Stimulated activated CD4-positive, alpha-beta T cell treated with anti-CD3 and anti-CD28 coated beads, Interleukin-4, amount 100 ng/mL, for 1 hour (primary cell): ENCODE measurements at regions not wholly inside any gene's neighbourhood (a gene's known extent, or its start where the extent isn't known, plus 50 kb on each side); places are given as distances from the start of the nearest gene placed in this dataset.

Source experiments
- DNase-seq: peaks from one replicate; pipeline ENCODE4 v3.0.0-alpha.2; 2020

- no peak for DNase-seq
Observed at GRCh38 chr14:22088614-22089342, 415.2 kb upstream of the OR4E1 start.

DNA sequence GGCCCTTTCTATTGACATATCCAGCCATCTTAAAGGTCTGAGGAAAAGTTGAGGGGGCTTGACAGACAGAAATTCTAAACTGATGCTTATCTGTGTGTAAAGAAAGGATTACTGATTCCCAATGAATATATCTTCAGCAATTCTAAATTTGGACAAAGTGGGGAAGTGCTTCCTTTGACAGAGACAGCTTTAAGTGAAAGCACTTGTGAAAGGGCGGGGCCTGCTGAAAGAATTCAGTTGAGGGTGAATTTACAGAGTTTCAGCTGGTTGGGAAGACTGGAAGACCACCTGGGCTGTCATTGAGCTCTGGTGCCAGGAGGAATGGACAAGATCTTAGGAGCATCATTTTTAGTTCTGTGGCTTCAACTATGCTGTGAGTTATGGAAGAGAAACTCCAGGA lies 412.5 kb upstream of the OR4E1 start:
- DNase-seq: no peak

DNA sequence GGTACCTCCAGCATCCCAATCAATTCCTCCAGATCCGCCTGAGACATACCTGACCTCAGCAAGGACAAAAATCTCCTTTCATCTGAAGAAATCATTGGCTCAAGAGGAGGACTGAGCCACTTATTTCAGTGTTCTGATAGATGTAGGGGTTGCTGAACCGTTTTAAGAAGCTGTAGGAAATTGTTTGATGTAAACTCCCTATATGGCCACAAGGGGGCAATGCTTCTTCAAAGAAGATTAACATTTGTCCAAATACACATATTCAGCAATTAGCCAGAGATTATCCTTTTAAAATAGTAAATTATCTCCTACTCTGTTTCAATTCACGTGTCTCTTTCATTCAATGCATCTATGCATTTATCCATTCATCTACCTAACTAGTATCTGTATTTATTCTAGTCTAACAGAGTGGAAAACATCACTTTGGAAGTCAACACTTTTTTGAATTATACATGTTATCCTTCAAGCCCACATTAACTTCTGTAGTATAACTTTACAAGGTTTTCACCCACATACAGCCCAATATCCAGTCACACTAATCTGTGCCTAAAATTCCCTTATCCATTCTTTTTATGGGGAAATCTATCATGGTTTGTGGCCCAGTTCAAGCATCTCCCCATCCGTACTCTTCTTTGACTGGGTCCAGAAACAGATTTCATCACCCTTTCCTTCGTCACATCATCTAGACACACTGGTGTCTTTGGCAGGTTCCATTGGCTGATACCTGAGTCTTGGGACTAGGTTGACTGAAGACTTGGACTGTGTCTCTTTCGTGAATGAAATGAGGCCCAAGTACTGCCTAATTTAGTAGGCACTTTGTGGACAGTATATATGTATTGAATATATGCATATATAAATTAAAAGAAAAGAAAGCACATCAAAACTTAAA lies 411.0 kb upstream of the OR4E1 start:
- no peak for DNase-seq

DNA sequence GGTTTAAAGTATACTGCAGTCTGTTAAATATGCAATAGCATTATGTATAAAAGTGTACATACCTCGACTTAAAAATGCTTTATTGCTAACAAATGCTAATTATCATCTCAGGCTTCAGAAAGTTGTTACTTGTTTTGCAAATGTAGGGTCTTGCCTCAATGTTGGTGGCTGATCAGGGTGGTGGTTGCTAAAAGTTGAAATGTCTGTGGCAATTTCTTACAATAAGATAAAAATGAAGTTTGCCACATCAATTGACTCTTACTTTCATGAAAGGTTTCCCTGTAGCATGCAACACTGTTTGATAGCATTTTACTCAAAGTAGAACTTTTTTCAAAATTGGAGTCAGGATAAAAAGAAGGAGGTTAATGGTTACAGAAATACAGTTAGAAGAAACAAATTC lies 407.7 kb upstream of the OR4E1 start:
- DNase-seq: no peak

- DNase-seq: no peak
Observed at GRCh38 chr14:22079766-22080165, 406.1 kb upstream of the OR4E1 start.

GRCh38 chr14:22073801-22074200 lies 400.2 kb upstream of the OR4E1 start:
- DNase-seq: no peak

GRCh38 chr14:22071006-22071405 lies 397.4 kb upstream of the OR4E1 start:
- no peak for DNase-seq

GRCh38 chr14:22070119-22070982 lies 396.7 kb upstream of the OR4E1 start:
- DNase-seq: peak; percentile 43

DNA sequence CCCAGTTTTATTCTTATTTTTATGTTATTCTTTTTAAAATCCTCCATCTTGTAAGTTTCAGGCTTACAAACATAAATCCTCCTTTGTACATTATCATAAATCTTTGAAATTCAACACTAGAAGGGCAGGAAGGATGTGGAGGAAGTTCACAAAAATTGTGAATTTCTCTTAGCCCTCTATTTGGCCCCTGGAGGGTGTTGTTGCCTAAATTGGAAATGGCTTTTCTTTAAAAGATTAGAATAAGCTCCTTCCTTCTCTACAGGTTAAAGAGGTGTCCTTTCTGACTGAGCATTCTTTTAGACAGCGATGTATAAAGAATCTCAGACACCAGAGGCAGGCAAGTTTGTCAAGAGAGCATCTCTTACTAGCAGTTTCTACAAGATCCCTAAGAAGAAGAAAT lies 391.7 kb upstream of the OR4E1 start:
- no peak for DNase-seq

DNA sequence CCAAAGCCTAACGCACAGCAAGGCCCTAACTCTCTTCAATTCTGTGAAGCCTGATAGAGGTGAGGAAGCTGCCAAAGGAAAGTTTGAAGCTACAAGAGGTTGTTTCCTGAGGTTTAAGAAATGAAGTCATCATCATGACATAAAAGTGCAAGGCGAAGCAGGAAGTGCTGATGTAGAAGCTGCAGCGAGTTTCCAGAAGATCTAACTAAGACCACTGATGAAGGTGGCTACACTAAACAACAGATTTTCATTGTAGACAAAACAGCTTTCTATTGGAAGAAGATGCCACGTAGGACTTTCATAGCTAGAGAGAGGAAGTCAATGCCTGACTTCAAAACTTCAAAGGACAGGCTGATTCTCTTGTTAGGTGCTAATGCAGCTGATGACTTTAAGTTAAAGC lies 385.6 kb upstream of the OR4E1 start:
- DNase-seq: no peak

- peak; percentile 13 for DNase-seq
Observed at GRCh38 chr14:22052795-22053194, 379.2 kb upstream of the OR4E1 start.

DNA sequence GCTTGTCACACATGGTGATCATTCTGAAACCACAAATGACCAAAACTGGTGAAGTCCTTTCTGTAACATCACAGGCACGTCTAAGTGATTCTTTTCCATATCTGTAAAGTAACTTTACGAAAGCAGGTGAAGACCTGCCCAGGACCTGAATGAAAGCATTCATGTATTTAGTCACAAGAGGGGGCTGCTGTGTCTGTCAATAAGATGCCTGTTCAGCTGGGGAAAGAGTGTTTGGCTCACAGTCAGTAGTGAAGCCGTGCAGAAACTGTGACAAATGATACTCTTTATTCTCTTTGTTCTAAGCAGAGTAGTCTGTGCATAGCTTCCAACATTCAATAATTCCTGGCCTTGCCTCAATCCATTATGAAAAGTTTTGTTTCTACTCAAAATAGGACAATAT lies 373.5 kb upstream of the OR4E1 start:
- DNase-seq: no peak

- DNase-seq: no peak
Observed at GRCh38 chr14:22046063-22046462, 372.4 kb upstream of the OR4E1 start.

DNA sequence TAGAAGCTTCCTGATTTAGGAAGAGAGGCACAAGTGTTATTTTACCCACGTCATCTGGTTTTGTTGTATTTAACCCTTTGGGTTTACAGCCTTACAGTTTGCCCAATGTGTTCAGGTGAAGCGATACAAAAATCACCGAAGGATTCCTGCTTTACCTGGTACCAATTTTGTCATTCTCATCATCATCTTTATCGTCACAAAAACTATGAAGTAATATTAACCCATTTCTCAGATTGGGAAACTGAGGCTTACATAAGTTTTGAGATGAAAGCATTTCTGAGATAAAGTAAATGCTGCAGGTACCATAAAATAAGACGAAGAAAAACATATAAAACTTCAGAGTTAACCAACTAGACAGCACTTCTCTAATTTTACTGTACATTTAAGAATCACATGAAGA lies 370.6 kb upstream of the OR4E1 start:
- DNase-seq: no peak

DNA sequence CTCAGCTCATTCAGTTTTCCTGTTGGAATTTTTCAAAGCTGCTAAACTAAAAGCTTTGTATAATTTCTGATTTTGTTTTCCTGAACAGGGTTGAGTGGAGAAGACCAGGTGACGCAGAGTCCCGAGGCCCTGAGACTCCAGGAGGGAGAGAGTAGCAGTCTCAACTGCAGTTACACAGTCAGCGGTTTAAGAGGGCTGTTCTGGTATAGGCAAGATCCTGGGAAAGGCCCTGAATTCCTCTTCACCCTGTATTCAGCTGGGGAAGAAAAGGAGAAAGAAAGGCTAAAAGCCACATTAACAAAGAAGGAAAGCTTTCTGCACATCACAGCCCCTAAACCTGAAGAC lies 367.1 kb upstream of the OR4E1 start:
- DNase-seq: no peak

- peak; percentile 37 for DNase-seq
Observed at GRCh38 chr14:22039938-22040780, 366.5 kb upstream of the OR4E1 start.

DNA sequence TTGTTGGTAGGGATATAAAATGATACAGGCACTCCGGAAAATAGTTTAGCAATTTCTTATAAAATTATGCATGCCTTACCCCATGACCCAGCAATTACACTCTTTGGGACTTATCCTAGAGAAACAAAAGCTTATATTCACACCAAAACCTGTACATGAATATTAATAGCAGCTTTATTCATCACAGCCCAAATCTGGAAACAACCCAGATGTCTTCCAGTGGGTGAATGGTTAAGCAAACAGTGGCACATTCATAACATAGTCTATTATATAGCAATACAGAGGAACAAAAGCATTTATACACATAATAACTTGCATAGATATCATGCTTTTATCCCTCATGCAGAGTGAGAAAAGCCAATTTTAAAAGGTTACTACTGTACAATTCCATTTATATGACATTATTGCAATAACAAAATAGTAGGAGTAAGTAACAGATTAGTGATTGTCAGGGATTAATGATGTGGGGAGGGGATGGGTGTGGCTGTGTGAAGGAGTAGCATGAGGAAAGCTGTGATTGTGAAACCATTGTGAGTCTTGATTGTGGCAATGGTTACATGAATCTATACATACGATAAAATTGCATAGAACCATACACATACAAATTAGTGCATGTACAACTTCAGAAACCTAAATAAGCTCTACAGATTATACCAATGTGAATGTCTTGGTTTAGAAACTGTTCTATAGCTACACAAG lies 363.1 kb upstream of the OR4E1 start:
- DNase-seq: no peak

GRCh38 chr14:22026527-22026926 lies 352.9 kb upstream of the OR4E1 start:
- DNase-seq: no peak

DNA sequence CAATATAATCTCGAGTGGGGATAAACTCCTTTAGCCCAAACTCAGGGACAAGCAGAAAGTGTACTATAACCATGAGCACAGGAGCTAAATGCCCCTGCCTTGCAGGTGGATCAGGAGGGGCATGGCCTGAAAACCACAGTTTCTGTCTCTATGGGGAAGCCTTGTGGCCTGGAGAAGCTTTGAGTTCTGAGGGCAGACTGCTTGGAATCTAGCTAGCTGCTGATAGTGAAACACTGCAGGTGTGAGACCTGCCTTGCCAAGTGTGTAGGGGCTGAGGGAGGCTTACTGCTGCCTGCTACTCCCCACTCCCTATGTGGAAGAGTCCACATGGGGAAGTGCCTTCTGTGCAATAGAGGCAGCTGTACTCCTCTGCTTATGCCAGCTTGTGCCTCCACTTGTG lies 352.3 kb upstream of the OR4E1 start:
- DNase-seq: no peak

- no peak for DNase-seq
Observed at GRCh38 chr14:22024137-22024536, 350.5 kb upstream of the OR4E1 start.

GRCh38 chr14:22018890-22019289 lies 345.3 kb upstream of the OR4E1 start:
- DNase-seq: no peak

GRCh38 chr14:22012452-22012851 lies 338.8 kb upstream of the OR4E1 start:
- DNase-seq: no peak
